Adipocyte (in vitro differentiated cells): ENCODE measurements at regions not wholly inside any gene's neighbourhood (a gene's known extent, or its start where the extent isn't known, plus 50 kb on each side); places are given as distances from the start of the nearest gene placed in this dataset.
A peak's percentile ranks its signal among the peaks of the same experiment; 100 is the strongest.
"Not testable (repeated sequence)": the region's sequence is repeated elsewhere in the genome, so short reads cannot be mapped to it uniquely, and the experiment has no call there.

Experiments
- DNase-seq: peaks from one replicate; pipeline ENCODE4 v3.0.0-alpha.2; 2015; ENCODE audit warnings: low read depth
- H3K27me3 ChIP-seq: replicated peaks from 2 replicates; pipeline ENCODE4 v1.7.0; 2013; ENCODE audit warnings: mild to moderate bottlenecking, low read length, moderate library complexity; ENCODE audit not compliant: control insufficient read depth, insufficient read depth
- H3K36me3 ChIP-seq: 2 replicates; pipeline ENCODE4 v1.7.0; 2013; ENCODE audit warnings: low read length, mild to moderate bottlenecking, moderate library complexity; ENCODE audit not compliant: control insufficient read depth, insufficient read depth, severe bottlenecking
- H3K4me1 ChIP-seq: 2 replicates; pipeline ENCODE4 v1.7.0; 2013; ENCODE audit warnings: mild to moderate bottlenecking, low read length, moderate library complexity; ENCODE audit not compliant: control insufficient read depth, insufficient read depth
- H3K4me3 ChIP-seq: 2 replicates; pipeline ENCODE4 v1.7.0; 2013; ENCODE audit warnings: mild to moderate bottlenecking, low read length, moderate library complexity
- H3K9ac ChIP-seq: 2 replicates; pipeline ENCODE4 v1.7.0; 2013; ENCODE audit warnings: mild to moderate bottlenecking, low read length, moderate library complexity
- H3K9me3 ChIP-seq: 2 replicates; pipeline ENCODE4 v1.7.0; 2013; ENCODE audit warnings: mild to moderate bottlenecking, low read length, moderate library complexity; ENCODE audit not compliant: control insufficient read depth

- H3K36me3 ChIP-seq, DNase-seq, H3K4me1 ChIP-seq, H3K27me3 ChIP-seq, H3K4me3 ChIP-seq, H3K9ac ChIP-seq, H3K9me3 ChIP-seq: not testable (repeated sequence)
Observed at GRCh38 chr13:37954597-37954996, 85.0 kb upstream of the TRPC4 start.

- no peaks in the 10 kb centered on the region for H3K9me3 ChIP-seq
- H3K4me1 ChIP-seq: no peaks in the 10 kb centered on the region
Observed at GRCh38 chr13:37954191-37954590, 84.6 kb upstream of the TRPC4 start.

DNA sequence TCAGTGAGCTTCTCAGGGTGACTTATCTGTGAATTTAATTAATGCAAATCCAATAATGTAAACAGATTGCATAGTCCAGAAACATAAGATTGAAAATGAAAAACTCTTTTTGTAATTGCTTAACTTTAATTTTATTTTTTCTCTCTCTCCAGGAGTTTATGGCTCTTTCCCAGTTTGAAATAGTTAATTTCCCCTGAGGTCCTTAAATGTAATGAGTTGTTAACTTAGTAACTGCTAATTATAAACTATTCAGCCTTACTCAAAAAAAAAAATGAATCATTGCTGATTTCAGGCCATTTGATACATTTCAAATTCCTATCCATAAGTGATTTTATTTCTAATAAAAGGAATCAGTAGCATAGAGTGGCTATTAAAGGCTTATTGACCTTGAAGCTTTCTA is 84.1 kb upstream of the TRPC4 start:
- Histone ChIP-seq H3K4me1 (no peaks in the 10 kb centered on the region), H3K27me3 (no peaks in the 10 kb centered on the region), H3K4me3 (no peak overlapping the region), H3K36me3 (no peaks in the 10 kb centered on the region), H3K9ac (no peak overlapping the region), H3K9me3 (no peaks in the 10 kb centered on the region)
- DNase-seq: no peak

More at GRCh38 chr13:37954191-37954590, 84.6 kb upstream of the TRPC4 start:
- DNase-seq: no peak
- Histone ChIP-seq H3K27me3 (no peaks in the 10 kb centered on the region), H3K9ac (no peak overlapping the region), H3K36me3 (no peaks in the 10 kb centered on the region), H3K4me3 (no peak overlapping the region)

- no peak for DNase-seq
- Histone ChIP-seq H3K27me3 (no peaks in the 10 kb centered on the region), H3K4me3 (no peak overlapping the region), H3K9ac (no peak overlapping the region), H3K36me3 (no peaks in the 10 kb centered on the region), H3K4me1 (no peaks in the 10 kb centered on the region), H3K9me3 (no peaks in the 10 kb centered on the region)
Observed at GRCh38 chr13:37950016-37950415, 80.4 kb upstream of the TRPC4 start.

- no peaks in the 10 kb centered on the region for H3K36me3 ChIP-seq
- H3K4me1 ChIP-seq: no peaks in the 10 kb centered on the region
- DNase-seq: no peak
- H3K4me3 ChIP-seq: no peak overlapping the region
- no peak overlapping the region for H3K9ac ChIP-seq
- no peaks in the 10 kb centered on the region for H3K9me3 ChIP-seq
- H3K27me3 ChIP-seq: no peaks in the 10 kb centered on the region
Observed at GRCh38 chr13:37947419-37948140, 78.0 kb upstream of the TRPC4 start.

DNA sequence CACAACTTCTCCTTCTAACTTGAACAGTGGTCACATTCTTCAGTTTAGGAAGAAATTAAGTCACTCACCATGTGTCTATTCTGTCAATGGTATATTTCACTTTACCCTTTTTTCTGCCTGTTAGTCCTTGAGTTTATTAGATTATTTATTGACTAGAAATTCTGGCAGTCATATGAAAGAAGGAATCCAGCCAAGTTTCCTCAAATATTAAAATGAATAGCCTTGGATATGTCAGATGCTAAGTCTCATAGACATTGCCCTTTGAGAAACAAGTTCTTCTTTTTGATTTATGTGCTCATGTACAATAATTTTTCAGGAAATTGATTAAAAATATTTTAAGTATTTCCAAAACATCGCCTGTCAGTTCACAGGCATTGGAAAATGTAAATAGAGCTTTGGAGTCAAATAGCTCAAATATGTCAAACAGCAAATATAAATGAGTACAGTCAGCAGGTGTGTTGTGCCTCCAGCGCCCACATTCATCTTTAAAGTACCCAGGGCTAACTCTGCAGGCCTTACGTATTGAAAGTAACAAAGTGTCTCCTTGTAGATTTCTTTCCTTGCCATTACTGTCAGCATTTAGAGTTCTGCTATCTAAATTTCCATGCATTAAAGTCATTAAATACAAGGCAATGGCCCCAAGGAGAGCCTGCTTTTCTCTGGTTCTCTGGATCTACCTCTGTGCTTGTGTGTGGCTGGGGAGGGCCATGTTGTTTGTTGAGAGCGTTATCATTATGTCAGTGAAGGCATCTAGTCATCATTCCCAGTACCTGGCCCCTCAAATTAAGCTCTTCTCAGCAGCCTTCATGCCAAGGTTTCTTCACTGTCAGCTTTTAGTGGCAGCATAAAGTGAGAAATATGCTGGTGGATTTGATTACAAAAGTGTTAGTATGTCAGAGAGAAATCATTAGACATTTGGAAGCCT is 76.3 kb upstream of the TRPC4 start:
- Histone ChIP-seq H3K9ac (no peak overlapping the region), H3K36me3 (no peaks in the 10 kb centered on the region), H3K27me3 (no peaks in the 10 kb centered on the region), H3K4me3 (no peak overlapping the region), H3K4me1 (no peaks in the 10 kb centered on the region), H3K9me3 (no peaks in the 10 kb centered on the region)
- DNase-seq: no peak

- Histone ChIP-seq H3K4me3 (no peak overlapping the region), H3K4me1 (no peaks in the 10 kb centered on the region), H3K36me3 (no peaks in the 10 kb centered on the region), H3K9me3 (no peaks in the 10 kb centered on the region), H3K9ac (no peak overlapping the region), H3K27me3 (no peaks in the 10 kb centered on the region)
- DNase-seq: peak; percentile 7
Observed at GRCh38 chr13:37944869-37945442, 75.4 kb upstream of the TRPC4 start.

GRCh38 chr13:37944081-37944868 is 74.7 kb upstream of the TRPC4 start:
- H3K4me3 ChIP-seq: no peak overlapping the region
- no peaks in the 10 kb centered on the region for H3K4me1 ChIP-seq
- no peaks in the 10 kb centered on the region for H3K9me3 ChIP-seq
- no peak for DNase-seq
- no peaks in the 10 kb centered on the region for H3K36me3 ChIP-seq
- H3K9ac ChIP-seq: no peak overlapping the region
- no peaks in the 10 kb centered on the region for H3K27me3 ChIP-seq

DNA sequence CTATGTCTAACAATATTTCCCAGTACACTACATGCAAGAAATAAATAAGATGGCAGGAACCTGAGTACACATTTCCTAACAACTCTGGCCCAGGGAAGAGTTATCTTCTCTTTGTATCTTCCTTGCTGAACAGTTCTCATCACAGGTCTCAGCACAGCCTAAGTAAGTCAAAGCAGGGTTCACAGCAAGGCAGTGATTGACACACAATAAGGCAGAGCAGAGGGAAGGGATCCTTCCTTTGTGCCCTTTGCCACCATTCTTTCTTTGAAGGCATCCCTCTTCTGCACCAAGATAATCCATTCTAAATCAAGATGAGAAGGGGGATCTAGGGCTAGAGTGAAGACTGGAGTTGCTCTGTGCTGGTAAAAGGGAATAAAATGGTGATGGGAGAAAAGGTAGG is 73.4 kb upstream of the TRPC4 start:
- H3K27me3 ChIP-seq: no peaks in the 10 kb centered on the region
- no peaks in the 10 kb centered on the region for H3K9me3 ChIP-seq
- H3K4me1 ChIP-seq: no peaks in the 10 kb centered on the region
- no peak for DNase-seq
- H3K36me3 ChIP-seq: no peaks in the 10 kb centered on the region
- no peak overlapping the region for H3K4me3 ChIP-seq
- H3K9ac ChIP-seq: no peak overlapping the region

- Histone ChIP-seq H3K9me3 (no peaks in the 10 kb centered on the region), H3K36me3 (no peaks in the 10 kb centered on the region), H3K27me3 (no peaks in the 10 kb centered on the region), H3K4me3 (no peak overlapping the region), H3K9ac (no peak overlapping the region), H3K4me1 (peaks cover 3% of the 10 kb centered on the region)
- DNase-seq: no peak
Observed at GRCh38 chr13:37934339-37935191, 65.0 kb upstream of the TRPC4 start.
